Tibial nerve (tissue), 4 donors: ENCODE measurements at regions not wholly inside any gene's neighbourhood (a gene's known extent, or its start where the extent isn't known, plus 50 kb on each side); places are given as distances from the start of the nearest gene placed in this dataset.

Experiments
- EP300 ChIP-seq, 2 donors: sonication (generic); formaldehyde crosslinking; IDR thresholded peaks; one replicate each; pipeline ENCODE4 v1.6.1; 2017; ENCODE audit warnings: antibody characterized with exemption in 2 of 2, mild to moderate bottlenecking in 1 of 2
- POLR2A ChIP-seq, 2 donors: fragments of 450-650 bp; IDR thresholded peaks; one replicate each; pipeline ENCODE4 v1.6.1; 2017; ENCODE audit warnings: antibody characterized with exemption in 2 of 2, mild to moderate bottlenecking in 2 of 2, moderate library complexity in 2 of 2
- TF ChIP-seq, protein P1 (sequence below), 5 experiments: fragments of 200-600 bp in 3 of 5; fragments of 450-650 bp in 2 of 5; sonication (generic) in 3 of 5; IDR thresholded peaks; one replicate each; pipeline ENCODE4 v1.5.1; 2016 to 2019; ENCODE audit warnings: antibody characterized with exemption in 5 of 5, mild to moderate bottlenecking in 3 of 5, moderate library complexity in 2 of 5

DNA sequence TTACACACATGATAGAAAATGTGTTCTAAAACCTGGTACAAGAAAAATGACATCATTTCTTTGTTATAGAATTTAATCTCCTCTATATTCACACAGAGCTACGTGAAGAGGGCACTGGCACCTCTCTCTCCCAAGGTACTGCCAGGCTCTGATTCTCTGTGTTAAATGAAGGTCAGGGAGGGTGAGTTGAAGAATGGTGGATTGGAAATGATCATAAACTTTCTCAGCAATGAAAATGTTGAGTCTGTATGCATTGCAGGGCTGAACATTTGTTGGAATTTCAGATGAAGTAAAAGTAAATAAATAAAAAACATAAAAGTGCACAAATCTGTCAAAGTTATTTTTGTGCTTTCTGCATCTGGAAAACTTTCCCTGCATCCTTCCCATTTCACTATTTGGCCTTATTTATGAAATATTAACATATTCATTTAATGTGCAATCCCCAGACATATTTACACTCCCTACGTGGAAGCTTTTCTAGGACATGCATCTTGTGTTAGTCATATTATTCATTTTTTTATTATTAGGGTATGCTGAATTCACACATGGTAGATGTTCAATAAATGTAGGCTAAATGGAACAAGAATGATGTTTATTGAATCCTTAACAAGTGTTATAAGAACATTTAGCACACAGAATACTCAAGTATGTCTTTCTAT, 810.3 kb upstream of the CDH8 start:
- no peak for TF ChIP-seq POLR2A (IDR thresholded peaks at IDR 0.05)
- TF ChIP-seq, protein P1, sequence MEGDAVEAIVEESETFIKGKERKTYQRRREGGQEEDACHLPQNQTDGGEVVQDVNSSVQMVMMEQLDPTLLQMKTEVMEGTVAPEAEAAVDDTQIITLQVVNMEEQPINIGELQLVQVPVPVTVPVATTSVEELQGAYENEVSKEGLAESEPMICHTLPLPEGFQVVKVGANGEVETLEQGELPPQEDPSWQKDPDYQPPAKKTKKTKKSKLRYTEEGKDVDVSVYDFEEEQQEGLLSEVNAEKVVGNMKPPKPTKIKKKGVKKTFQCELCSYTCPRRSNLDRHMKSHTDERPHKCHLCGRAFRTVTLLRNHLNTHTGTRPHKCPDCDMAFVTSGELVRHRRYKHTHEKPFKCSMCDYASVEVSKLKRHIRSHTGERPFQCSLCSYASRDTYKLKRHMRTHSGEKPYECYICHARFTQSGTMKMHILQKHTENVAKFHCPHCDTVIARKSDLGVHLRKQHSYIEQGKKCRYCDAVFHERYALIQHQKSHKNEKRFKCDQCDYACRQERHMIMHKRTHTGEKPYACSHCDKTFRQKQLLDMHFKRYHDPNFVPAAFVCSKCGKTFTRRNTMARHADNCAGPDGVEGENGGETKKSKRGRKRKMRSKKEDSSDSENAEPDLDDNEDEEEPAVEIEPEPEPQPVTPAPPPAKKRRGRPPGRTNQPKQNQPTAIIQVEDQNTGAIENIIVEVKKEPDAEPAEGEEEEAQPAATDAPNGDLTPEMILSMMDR (IDR thresholded peaks at IDR 0.05) = no peak
- TF ChIP-seq EP300 (IDR thresholded peaks at IDR 0.05) = no peak
